A549 (cell line): ENCODE measurements at regions not wholly inside any gene's neighbourhood (a gene's known extent, or its start where the extent isn't known, plus 50 kb on each side); places are given as distances from the start of the nearest gene placed in this dataset.

Experiments used
- ATAC-seq, 2 experiments: fragments of 200-7000 bp in 1 of 2; fragments of >200 bp in 1 of 2; cut with Nextera tagmentation in 1 of 2; cut with Tn5 transposase in 1 of 2; 3 replicates each; pipeline versions ENCODE4 v1.8.0 to v1.9.1; 2018 to 2020; ENCODE audit warnings: mild to moderate bottlenecking in 1 of 2, moderate library complexity in 1 of 2
- CTCF ChIA-PET: fragments of 300-600 bp; sonication (Branson Sonifier 250); formaldehyde crosslinking; extraction: SDS; loops from one replicate; lab custom pipeline; 2021; ENCODE audit warnings: antibody characterized with exemption, inconsistent platforms; lab: Yijun Ruan, JAX
- POLR2A ChIA-PET: fragments of 350-600 bp; formaldehyde crosslinking; extraction: SDS; loops from one replicate; lab custom pipeline; 2021; ENCODE audit warnings: antibody characterized with exemption, inconsistent platforms; lab: Yijun Ruan, JAX
- DNase-seq, 2 experiments: peaks; one replicate each; pipeline versions ENCODE4 v3.0.0 to v3.0.0-alpha.2; 2011 to 2016; ENCODE audit warnings: low read depth in 1 of 2, low spot score in 1 of 2
- FAIRE-seq: peaks from 2 replicates; lab custom pipeline; 2011; peaks lifted over from hg19 to GRCh38; lab: Jason Lieb, UNC
- H3K27ac ChIP-seq, 2 experiments: fragments of >200 bp; sonication (Bioruptor Twin); formaldehyde crosslinking; 3 replicates each; pipeline ENCODE4 v1.5.1; 2016 to 2017
- H3K4me1 ChIP-seq: fragments of >200 bp; sonication (Bioruptor Twin); formaldehyde crosslinking; 3 replicates; pipeline ENCODE4 v1.6.1; 2016
- H3K4me2 ChIP-seq: fragments of >200 bp; sonication (Bioruptor Twin); formaldehyde crosslinking; 3 replicates; pipeline ENCODE4 v1.6.1; 2016
- H3K4me3 ChIP-seq: fragments of >200 bp; sonication (Bioruptor Twin); formaldehyde crosslinking; 3 replicates; pipeline ENCODE4 v1.5.1; 2016
- H3K9me3 ChIP-seq: fragments of >200 bp; sonication (Bioruptor Twin); formaldehyde crosslinking; 3 replicates; pipeline ENCODE4 v1.6.1; 2016
- CBX2 ChIP-seq: fragments of 200-600 bp; sonication (generic); IDR thresholded peaks from 2 replicates; pipeline ENCODE4 v1.6.1; 2016; ENCODE audit warnings: low read depth, mild to moderate bottlenecking, borderline replicate concordance
- CHD2 ChIP-seq: fragments of 150-350 bp; IDR thresholded peaks from 2 replicates; pipeline ENCODE4 v1.6.1; 2014; ENCODE audit warnings: low read length; ENCODE audit not compliant: partially characterized antibody
- CTCF ChIP-seq: fragments of >200 bp; sonication (Bioruptor Twin); formaldehyde crosslinking; IDR thresholded peaks from 3 replicates; pipeline ENCODE4 v1.5.1; 2016
- FOSB ChIP-seq: fragments of 250-450 bp; sonication (Bioruptor Pico); IDR thresholded peaks from 2 replicates; pipeline ENCODE4 v1.5.0; 2020; ENCODE audit warnings: mild to moderate bottlenecking, moderate library complexity
- FOXS1 ChIP-seq: fragments of 250-450 bp; sonication (Bioruptor Pico); IDR thresholded peaks from 2 replicates; pipeline ENCODE4 v1.5.0; 2020; ENCODE audit warnings: mild to moderate bottlenecking, moderate library complexity
- GATA3 ChIP-seq: IDR thresholded peaks from 2 replicates; pipeline ENCODE4 v1.6.1; 2012; ENCODE audit warnings: borderline replicate concordance
- HOXB5 ChIP-seq: fragments of 250-450 bp; sonication (Bioruptor Pico); IDR thresholded peaks from 2 replicates; pipeline ENCODE4 v1.5.0; 2020; ENCODE audit warnings: mild to moderate bottlenecking, moderate library complexity
- JUN ChIP-seq, 2 experiments: fragments of >200 bp; sonication (Bioruptor Twin); formaldehyde crosslinking; IDR thresholded peaks; 2 replicates in 1 of 2; 3 replicates in 1 of 2; pipeline ENCODE4 v1.6.1; 2016 to 2017
- JUNB ChIP-seq: fragments of >200 bp; sonication (Bioruptor Twin); formaldehyde crosslinking; IDR thresholded peaks from 2 replicates; pipeline ENCODE4 v1.6.1; 2016
- KDM5A ChIP-seq: fragments of 200-600 bp; sonication (generic); IDR thresholded peaks from 2 replicates; pipeline ENCODE4 v1.6.1; 2016; ENCODE audit warnings: antibody characterized with exemption, mild to moderate bottlenecking
- MAFK ChIP-seq: fragments of 450-650 bp; IDR thresholded peaks from 2 replicates; pipeline ENCODE4 v1.6.1; 2014; ENCODE audit not compliant: partially characterized antibody
- NFE2L2 ChIP-seq: fragments of 150-350 bp; conservative IDR thresholded peaks from 2 replicates; pipeline ENCODE4 v1.6.1; 2014; ENCODE audit warnings: low read length
- NPAS2 ChIP-seq: fragments of 250-450 bp; sonication (Bioruptor Pico); IDR thresholded peaks from 2 replicates; pipeline ENCODE4 v1.8.0; 2022; ENCODE audit warnings: mild to moderate bottlenecking, moderate library complexity, borderline replicate concordance
- PHF8 ChIP-seq: fragments of 200-600 bp; sonication (generic); IDR thresholded peaks from 2 replicates; pipeline ENCODE4 v1.6.1; 2016; ENCODE audit warnings: low read depth, mild to moderate bottlenecking, antibody characterized with exemption, moderate library complexity, borderline replicate concordance
- POLR2A ChIP-seq: IDR thresholded peaks from 2 replicates; pipeline ENCODE4 v1.6.1; 2012; ENCODE audit warnings: mild to moderate bottlenecking, low read length
- POLR2AphosphoS2 ChIP-seq: conservative IDR thresholded peaks from 2 replicates; pipeline ENCODE4 v1.6.1; 2012; ENCODE audit warnings: low read length, improper control_type of control experiment, inconsistent platforms
- RCOR1 ChIP-seq: fragments of 150-350 bp; IDR thresholded peaks from 2 replicates; pipeline ENCODE4 v1.6.1; 2014; ENCODE audit warnings: antibody characterized with exemption, low read length, low read depth
- SREBF2 ChIP-seq: fragments of 450-650 bp; IDR thresholded peaks from 2 replicates; pipeline ENCODE4 v1.6.1; 2014; ENCODE audit warnings: mild to moderate bottlenecking, moderate library complexity
- USF2 ChIP-seq: fragments of 450-650 bp; IDR thresholded peaks from 2 replicates; pipeline ENCODE4 v1.6.1; 2014; ENCODE audit warnings: antibody characterized with exemption
- ZSCAN20 ChIP-seq: fragments of 250-450 bp; sonication (Bioruptor Pico); IDR thresholded peaks from 2 replicates; pipeline ENCODE4 v1.8.0; 2022; ENCODE audit warnings: mild to moderate bottlenecking, moderate library complexity
- WGBS: methylation state at CpG from one replicate; pipeline ENCODE4 v1.1.6; 2017; ENCODE audit errors: missing lambda C conversion rate; 5-methylcytosine and 5-hydroxymethylcytosine counted together
- TF ChIP-seq, protein P1 (sequence below): fragments of 250-450 bp; sonication (Bioruptor Pico); IDR thresholded peaks from 2 replicates; pipeline ENCODE4 v1.5.0; 2020; ENCODE audit warnings: low read depth, mild to moderate bottlenecking, moderate library complexity
- TF ChIP-seq, protein P2 (sequence below): IDR thresholded peaks from 2 replicates; pipeline ENCODE4 v1.6.1; 2012
- TF ChIP-seq, protein P3 (sequence below): fragments of >200 bp; sonication (Bioruptor Twin); formaldehyde crosslinking; IDR thresholded peaks from 3 replicates; pipeline ENCODE4 v1.6.1; 2016
- TF ChIP-seq, protein P4 (sequence below): fragments of >200 bp; sonication (Bioruptor Twin); formaldehyde crosslinking; IDR thresholded peaks from 2 replicates; pipeline ENCODE4 v1.6.1; 2016

- H3K9me3 ChIP-seq: no peaks in the 10 kb centered on the region
- 85% methylated on average over 1 of the region's 1 CpG for WGBS
- no peak for ATAC-seq
- TF ChIP-seq MAFK: no peak
- TF ChIP-seq POLR2AphosphoS2: no peak
- no peak for TF ChIP-seq FOXS1 (CRISPR knock-in tag)
- no peak for TF ChIP-seq PHF8
- no peak for TF ChIP-seq HOXB5 (CRISPR knock-in tag)
- no peak for TF ChIP-seq JUN (IDR thresholded peaks at IDR 0.05)
- TF ChIP-seq, protein P1, sequence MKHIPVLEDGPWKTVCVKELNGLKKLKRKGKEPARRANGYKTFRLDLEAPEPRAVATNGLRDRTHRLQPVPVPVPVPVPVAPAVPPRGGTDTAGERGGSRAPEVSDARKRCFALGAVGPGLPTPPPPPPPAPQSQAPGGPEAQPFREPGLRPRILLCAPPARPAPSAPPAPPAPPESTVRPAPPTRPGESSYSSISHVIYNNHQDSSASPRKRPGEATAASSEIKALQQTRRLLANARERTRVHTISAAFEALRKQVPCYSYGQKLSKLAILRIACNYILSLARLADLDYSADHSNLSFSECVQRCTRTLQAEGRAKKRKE (CRISPR knock-in tag): no peak
- TF ChIP-seq JUNB: no peak
- TF ChIP-seq CTCF: no peak
- no peak for TF ChIP-seq ZSCAN20 (CRISPR knock-in tag)
- no peak for TF ChIP-seq CHD2
- no peak for TF ChIP-seq RCOR1
- no peak for TF ChIP-seq USF2
- TF ChIP-seq NPAS2 (CRISPR knock-in tag): no peak
- no peak for TF ChIP-seq POLR2A
- TF ChIP-seq, protein P2, sequence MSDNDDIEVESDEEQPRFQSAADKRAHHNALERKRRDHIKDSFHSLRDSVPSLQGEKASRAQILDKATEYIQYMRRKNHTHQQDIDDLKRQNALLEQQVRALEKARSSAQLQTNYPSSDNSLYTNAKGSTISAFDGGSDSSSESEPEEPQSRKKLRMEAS: no peak
- no peak for TF ChIP-seq CBX2
- TF ChIP-seq SREBF2: no peak
- TF ChIP-seq, all 56 proteins: peak for 0
- Histone ChIP-seq H3K4me1 (no peaks in the 10 kb centered on the region), H3K4me3 (no peak overlapping the region), H3K27ac (no peak overlapping the region), H3K4me2 (no peak overlapping the region)
- FAIRE-seq (no peak), DNase-seq (no peak)
- POLR2A ChIA-PET: no interaction called here
- CTCF ChIA-PET: interaction anchor here (0.8 to 1.7 kb wide), 2 partner anchors 9 to 108 kb away, joined by 3 to 8 read pairs; no protein-coding TSS in a partner anchor
Observed at GRCh38 chr2:39602616-39603015, 63.1 kb upstream of the TMEM178A start.

DNA sequence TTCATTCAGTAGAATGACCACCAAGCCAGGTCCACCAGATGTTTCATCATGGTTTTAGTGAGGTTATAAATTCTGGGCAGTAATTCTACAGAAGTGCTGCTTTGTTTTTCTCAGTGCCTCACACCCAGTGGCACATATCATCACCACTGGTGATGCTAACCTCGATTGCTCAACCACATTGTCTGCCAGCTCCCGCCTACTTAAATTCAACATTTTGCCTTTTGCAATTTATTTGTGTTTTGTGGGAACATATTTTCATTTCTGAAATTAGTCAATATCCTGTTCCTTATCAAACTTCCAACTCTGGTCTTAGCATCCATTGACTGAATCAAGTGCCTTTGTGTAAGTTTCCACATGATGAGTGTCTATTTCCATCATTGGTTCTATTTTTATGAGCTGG is 62.3 kb upstream of the TMEM178A start:
- WGBS: 9% methylated on average over 2 of the region's 2 CpGs
- Histone ChIP-seq H3K4me3 (no peak overlapping the region), H3K4me2 (no peak overlapping the region), H3K27ac (no peak overlapping the region), H3K9me3 (no peaks in the 10 kb centered on the region), H3K4me1 (no peaks in the 10 kb centered on the region)
- no peak for TF ChIP-seq FOSB (CRISPR knock-in tag)
- TF ChIP-seq GATA3: no peak
- no peak for TF ChIP-seq KDM5A
- TF ChIP-seq, protein P3, sequence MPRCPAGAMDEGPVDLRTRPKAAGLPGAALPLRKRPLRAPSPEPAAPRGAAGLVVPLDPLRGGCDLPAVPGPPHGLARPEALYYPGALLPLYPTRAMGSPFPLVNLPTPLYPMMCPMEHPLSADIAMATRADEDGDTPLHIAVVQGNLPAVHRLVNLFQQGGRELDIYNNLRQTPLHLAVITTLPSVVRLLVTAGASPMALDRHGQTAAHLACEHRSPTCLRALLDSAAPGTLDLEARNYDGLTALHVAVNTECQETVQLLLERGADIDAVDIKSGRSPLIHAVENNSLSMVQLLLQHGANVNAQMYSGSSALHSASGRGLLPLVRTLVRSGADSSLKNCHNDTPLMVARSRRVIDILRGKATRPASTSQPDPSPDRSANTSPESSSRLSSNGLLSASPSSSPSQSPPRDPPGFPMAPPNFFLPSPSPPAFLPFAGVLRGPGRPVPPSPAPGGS: no peak
- TF ChIP-seq, protein P4, sequence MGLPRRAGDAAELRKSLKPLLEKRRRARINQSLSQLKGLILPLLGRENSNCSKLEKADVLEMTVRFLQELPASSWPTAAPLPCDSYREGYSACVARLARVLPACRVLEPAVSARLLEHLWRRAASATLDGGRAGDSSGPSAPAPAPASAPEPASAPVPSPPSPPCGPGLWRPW: no peak
- TF ChIP-seq NFE2L2: no peak
- TF ChIP-seq PHF8: no peak
- TF ChIP-seq HOXB5 (CRISPR knock-in tag): no peak
- ATAC-seq (no peak), FAIRE-seq (no peak), DNase-seq (no peak)
- ChIA-PET CTCF (interaction anchor here (0.8 to 1.2 kb wide), 2 partner anchors 108 to 224 kb away, joined by 3 read pairs; no protein-coding TSS in a partner anchor), POLR2A (no interaction called here)
